Fibroblast of the aortic adventitia (primary cell): ENCODE measurements at regions not wholly inside any gene's neighbourhood (a gene's known extent, or its start where the extent isn't known, plus 50 kb on each side); places are given as distances from the start of the nearest gene placed in this dataset.

Experiments
- DNase-seq: peaks from one replicate; pipeline ENCODE4 v3.0.0-alpha.2; 2010; ENCODE audit warnings: low read depth
- H3K4me3 ChIP-seq: 2 replicates; pipeline ENCODE4 v1.5.1; 2011; ENCODE audit warnings: low read depth, mild to moderate bottlenecking, control low read depth, low read length, moderate library complexity
- CTCF ChIP-seq: IDR thresholded peaks from 2 replicates; pipeline ENCODE4 v1.5.1; 2011; ENCODE audit warnings: mild to moderate bottlenecking, low read length, control low read depth, inconsistent platforms; ENCODE audit not compliant: insufficient read depth

- no peak overlapping the region for H3K4me3 ChIP-seq
- DNase-seq = no peak
- no peak for TF ChIP-seq CTCF
Observed at GRCh38 chr1:163512349-163512989, 190.7 kb downstream of the NUF2 start.

GRCh38 chr1:163523375-163524029, 201.7 kb downstream of the NUF2 start:
- no peak for DNase-seq
- no peak for TF ChIP-seq CTCF
- no peak overlapping the region for H3K4me3 ChIP-seq

GRCh38 chr1:163528710-163529348, 207.1 kb downstream of the NUF2 start:
- no peak overlapping the region for H3K4me3 ChIP-seq
- DNase-seq = peak; percentile 55
- peak; percentile 70 for TF ChIP-seq CTCF

- no peak overlapping the region for H3K4me3 ChIP-seq
- no peak for TF ChIP-seq CTCF
- DNase-seq = no peak
Observed at GRCh38 chr1:163531345-163531744, 209.6 kb downstream of the NUF2 start.

GRCh38 chr1:163535401-163535800, 213.6 kb downstream of the NUF2 start:
- no peak overlapping the region for H3K4me3 ChIP-seq
- no peak for TF ChIP-seq CTCF
- DNase-seq = no peak

- peak; percentile 50 for TF ChIP-seq CTCF
- no peak overlapping the region for H3K4me3 ChIP-seq
- peak; percentile 70 for DNase-seq
Observed at GRCh38 chr1:163535807-163536206, 214.1 kb downstream of the NUF2 start.
